GM23338 (cell line): ENCODE measurements at regions not wholly inside any gene's neighbourhood (a gene's known extent, or its start where the extent isn't known, plus 50 kb on each side); places are given as distances from the start of the nearest gene placed in this dataset.

ENCODE experiments used
- CREB1 ChIP-seq: fragments of 250-450 bp; sonication (Bioruptor Pico); IDR thresholded peaks from 2 replicates; pipeline ENCODE4 v1.5.0; 2020; ENCODE audit warnings: low read depth, mild to moderate bottlenecking, moderate library complexity
- CTCF ChIP-seq, 2 experiments: fragments of 200-600 bp in 1 of 2; sonication (generic) in 1 of 2; conservative IDR thresholded peaks; 2 replicates each; pipeline versions ENCODE4 v1.5.1 to v1.6.1; 2016 to 2017; ENCODE audit warnings: antibody characterized with exemption in 2 of 2, low read depth in 2 of 2, mild to moderate bottlenecking in 2 of 2, moderate library complexity in 1 of 2
- EZH2 ChIP-seq: fragments of 200-600 bp; sonication (generic); IDR thresholded peaks from one replicate; pipeline ENCODE4 v1.8.0; 2017; ENCODE audit warnings: antibody characterized with exemption, mild to moderate bottlenecking, low read depth; ENCODE audit not compliant: unreplicated experiment
- EZH2phosphoT487 ChIP-seq: fragments of 200-600 bp; sonication (generic); IDR thresholded peaks from one replicate; pipeline ENCODE4 v1.8.1; 2018; ENCODE audit warnings: antibody characterized with exemption; ENCODE audit not compliant: unreplicated experiment
- JUNB ChIP-seq: IDR thresholded peaks from one replicate; pipeline ENCODE4 v1.6.1; 2016; ENCODE audit warnings: antibody characterized with exemption; ENCODE audit not compliant: unreplicated experiment
- NANOG ChIP-seq: IDR thresholded peaks from 2 replicates; pipeline ENCODE4 v1.6.1; 2016; ENCODE audit warnings: antibody characterized with exemption, borderline replicate concordance
- POLR2AphosphoS5 ChIP-seq: IDR thresholded peaks from 2 replicates; pipeline ENCODE4 v1.6.1; 2016; ENCODE audit warnings: antibody characterized with exemption, low read depth
- REST ChIP-seq: IDR thresholded peaks from one replicate; pipeline ENCODE4 v1.6.1; 2018; ENCODE audit warnings: antibody characterized with exemption; ENCODE audit not compliant: unreplicated experiment
- STAT1 ChIP-seq: IDR thresholded peaks from one replicate; pipeline ENCODE4 v1.6.1; 2016; ENCODE audit warnings: antibody characterized with exemption; ENCODE audit not compliant: unreplicated experiment
- ZNF114 ChIP-seq: fragments of 250-450 bp; sonication (Bioruptor Pico); IDR thresholded peaks from 2 replicates; pipeline ENCODE4 v1.5.0; 2020; ENCODE audit warnings: mild to moderate bottlenecking, moderate library complexity
- ZNF331 ChIP-seq: fragments of 250-450 bp; sonication (Bioruptor Pico); IDR thresholded peaks from 2 replicates; pipeline ENCODE4 v1.5.0; 2020; ENCODE audit warnings: low read depth, mild to moderate bottlenecking, moderate library complexity
- TF ChIP-seq, protein P1 (sequence below): IDR thresholded peaks from 2 replicates; pipeline ENCODE4 v1.6.1; 2016; ENCODE audit warnings: antibody characterized with exemption

GRCh38 chr9:136606687-136607333 is 55.9 kb upstream of the EGFL7 start:
- TF ChIP-seq CTCF (conservative IDR thresholded peaks at IDR 0.05; ENCODE audit: low read depth in 2 of 2): no peak
- TF ChIP-seq POLR2AphosphoS5: no peak
- TF ChIP-seq EZH2: no peak
- TF ChIP-seq REST: no peak
- TF ChIP-seq EZH2phosphoT487: no peak
- TF ChIP-seq CREB1 (CRISPR knock-in tag): no peak
- no peak for TF ChIP-seq ZNF331
- TF ChIP-seq ZNF114 (CRISPR knock-in tag): no peak
- no peak for TF ChIP-seq JUNB
- TF ChIP-seq, protein P1, sequence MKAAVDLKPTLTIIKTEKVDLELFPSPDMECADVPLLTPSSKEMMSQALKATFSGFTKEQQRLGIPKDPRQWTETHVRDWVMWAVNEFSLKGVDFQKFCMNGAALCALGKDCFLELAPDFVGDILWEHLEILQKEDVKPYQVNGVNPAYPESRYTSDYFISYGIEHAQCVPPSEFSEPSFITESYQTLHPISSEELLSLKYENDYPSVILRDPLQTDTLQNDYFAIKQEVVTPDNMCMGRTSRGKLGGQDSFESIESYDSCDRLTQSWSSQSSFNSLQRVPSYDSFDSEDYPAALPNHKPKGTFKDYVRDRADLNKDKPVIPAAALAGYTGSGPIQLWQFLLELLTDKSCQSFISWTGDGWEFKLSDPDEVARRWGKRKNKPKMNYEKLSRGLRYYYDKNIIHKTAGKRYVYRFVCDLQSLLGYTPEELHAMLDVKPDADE: no peak
- TF ChIP-seq NANOG: no peak
- TF ChIP-seq STAT1: no peak
